NCI-H748 (cell line): ENCODE measurements at regions not wholly inside any gene's neighbourhood (a gene's known extent, or its start where the extent isn't known, plus 50 kb on each side); places are given as distances from the start of the nearest gene placed in this dataset.

Source experiments
- DNase-seq: peaks from one replicate; lab custom pipeline; 2025; ENCODE audit not compliant: unreplicated experiment; lab: John Stamatoyannopoulos, UW

DNA sequence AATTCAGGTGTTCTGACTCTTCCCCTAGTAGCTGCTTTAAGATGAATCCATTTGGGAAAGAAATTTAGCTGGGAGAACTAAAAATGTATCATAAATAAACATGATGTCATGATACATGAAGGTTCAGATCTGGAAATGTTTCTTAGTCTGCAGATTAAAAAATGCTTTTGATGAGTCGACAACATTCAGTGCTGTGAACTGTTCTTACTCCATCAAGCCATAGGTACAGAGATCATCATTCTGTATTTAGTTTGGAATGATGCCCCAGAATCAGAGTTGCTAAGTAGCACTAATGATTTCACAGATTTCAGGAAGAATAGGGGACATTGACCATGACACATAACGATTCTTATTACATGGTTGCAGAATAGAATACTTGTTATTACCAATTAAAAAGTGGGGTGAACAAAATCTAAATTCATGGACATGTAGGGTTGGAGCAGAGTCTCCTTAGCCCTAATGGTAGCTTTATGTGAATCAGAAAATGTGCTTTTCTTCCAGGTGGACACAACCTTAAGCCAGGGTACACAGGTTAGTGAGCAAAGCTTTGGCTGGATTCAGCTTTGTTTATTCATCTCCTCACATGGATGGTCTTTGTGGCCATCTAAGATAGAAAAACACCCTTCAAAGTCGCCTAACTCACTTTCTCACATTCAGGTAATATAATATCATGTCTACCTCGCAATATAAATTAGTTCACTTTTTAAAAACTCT, 205.4 kb upstream of the SEL1L start:
- no peak for DNase-seq

GRCh38 chr14:81743605-81744004, 210.0 kb upstream of the SEL1L start:
- peak; percentile 23 for DNase-seq

- DNase-seq: no peak
Observed at GRCh38 chr14:81751198-81751597, 217.5 kb upstream of the SEL1L start.

- DNase-seq: no peak
Observed at GRCh38 chr14:81759541-81759940, 225.9 kb upstream of the SEL1L start.

DNA sequence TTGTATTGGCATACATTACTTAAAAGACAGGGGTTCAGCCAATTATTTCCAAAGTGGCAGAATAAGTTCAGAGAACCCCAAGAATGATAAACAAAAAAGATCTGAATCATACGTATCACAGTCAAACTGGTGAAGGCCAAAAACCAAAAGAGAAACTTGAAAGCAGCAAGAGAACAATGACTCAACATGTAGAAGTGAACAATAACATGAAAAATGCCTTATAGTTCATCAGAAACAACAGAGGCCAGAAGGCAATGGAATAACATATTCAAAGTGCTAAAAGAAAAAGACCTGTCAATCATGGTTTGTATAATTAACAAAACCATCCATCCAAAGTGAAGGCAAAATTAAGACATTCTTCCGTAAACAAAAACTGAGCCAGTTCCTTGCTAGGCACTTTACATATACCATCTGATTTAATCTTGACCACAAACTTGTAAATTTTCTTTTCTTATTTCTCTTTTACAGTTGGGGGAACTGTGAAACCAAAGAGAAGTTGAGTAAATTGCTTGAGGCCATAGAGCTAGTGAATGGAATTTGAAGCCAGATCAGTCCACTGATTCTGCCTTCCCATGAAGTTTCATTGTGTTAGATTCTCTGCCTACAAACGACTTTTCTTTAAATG, 232.1 kb upstream of the SEL1L start:
- no peak for DNase-seq

DNA sequence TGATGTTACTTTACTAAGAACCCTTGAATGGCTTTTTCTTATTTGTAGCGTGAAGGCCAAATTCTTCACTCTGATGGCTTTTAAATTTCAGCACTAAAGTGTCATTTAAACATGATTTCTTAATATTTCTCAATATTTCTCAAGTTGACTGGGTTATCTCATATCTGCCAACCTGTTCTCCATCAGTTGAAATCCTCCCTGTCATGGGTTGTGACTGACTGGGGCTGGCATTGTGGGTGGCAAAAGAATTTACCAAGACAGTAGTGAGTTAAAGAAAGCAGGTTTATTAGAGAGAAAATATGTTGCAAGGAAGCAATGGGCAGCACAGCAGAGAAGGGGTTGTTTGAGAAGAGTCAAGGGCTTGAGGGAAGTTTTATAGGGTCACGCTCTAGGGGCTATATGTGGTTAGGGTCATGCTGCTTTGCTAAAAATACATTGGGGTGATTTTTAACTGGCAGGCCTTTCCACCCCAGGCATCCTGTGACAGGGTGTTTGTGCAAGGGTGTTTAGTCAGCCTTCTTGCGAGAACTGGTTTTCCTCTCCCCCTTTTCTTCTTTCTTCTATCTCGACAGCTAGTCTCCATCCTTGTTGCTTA, 232.8 kb upstream of the SEL1L start:
- no peak for DNase-seq

GRCh38 chr14:81767266-81767995, 233.8 kb upstream of the SEL1L start:
- no peak for DNase-seq

DNA sequence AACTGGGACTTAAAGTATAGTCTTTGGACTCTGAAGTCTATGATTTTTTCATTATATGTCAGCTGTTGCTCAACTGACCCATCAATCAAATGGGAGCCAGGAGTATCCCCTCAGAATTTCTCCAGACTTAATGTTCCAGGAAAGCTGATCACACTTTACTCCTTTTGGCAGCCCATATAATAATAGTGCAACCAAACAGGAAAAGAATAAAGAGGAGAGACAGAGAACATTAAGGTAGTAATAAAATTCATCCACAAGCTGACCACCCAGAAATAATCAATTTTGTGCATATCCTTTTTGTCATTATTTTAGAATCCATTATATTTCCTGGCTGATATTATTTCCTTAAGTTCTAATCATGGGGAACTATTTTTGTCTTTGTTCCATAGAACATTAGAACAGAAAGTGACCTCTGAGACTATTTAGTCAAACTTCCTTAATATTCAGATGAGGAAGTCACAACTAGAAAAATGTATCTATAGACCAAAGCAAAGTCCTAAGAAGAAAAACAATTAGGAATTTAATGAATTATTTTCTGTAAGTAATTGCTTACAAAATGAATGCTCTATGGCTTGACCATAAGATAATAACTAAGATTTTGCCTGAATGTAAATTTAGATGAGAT, 238.1 kb upstream of the SEL1L start:
- no peak for DNase-seq

- no peak for DNase-seq
Observed at GRCh38 chr14:81772381-81772780, 238.7 kb upstream of the SEL1L start.

DNA sequence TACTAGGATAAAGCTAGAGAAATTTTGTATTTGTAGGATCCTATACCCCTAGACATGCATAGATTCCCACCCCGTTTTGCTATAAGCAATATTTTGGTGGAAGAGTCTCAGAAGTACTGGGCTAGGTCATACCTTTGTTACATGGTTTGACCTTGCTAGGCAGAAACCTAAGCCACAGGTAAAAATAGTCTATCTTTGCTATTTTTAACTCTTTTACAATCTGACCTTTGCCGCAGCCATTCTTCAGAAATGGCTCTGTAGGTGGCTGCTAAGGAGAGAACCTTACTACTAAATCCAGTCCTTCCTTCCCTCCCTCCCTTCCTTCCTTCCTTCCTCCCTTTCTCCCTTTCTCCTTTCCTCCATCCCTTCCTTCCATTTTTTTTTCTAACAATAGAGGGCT, 242.9 kb upstream of the SEL1L start:
- DNase-seq: no peak

GRCh38 chr14:81781798-81782197, 248.1 kb upstream of the SEL1L start:
- peak; percentile 6 for DNase-seq

DNA sequence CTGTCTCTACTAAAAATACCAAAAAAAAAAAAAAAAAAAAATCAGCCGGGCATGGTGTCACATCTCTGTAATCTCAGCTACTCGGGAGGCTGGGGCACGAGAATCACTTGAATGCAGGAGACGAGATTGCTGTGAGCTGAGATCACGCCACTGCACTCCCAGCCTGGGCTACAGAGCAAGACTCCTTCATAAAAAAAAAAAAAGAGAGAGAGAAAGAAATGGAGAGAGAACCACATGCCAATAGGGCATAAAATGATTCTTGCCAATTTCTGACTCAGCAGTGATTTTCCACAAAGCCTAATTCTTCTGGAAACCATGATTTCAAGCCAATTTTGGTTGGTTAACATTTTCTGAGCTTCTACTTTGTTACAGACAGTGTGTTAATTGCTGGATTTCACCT, 250.4 kb upstream of the SEL1L start:
- DNase-seq: no peak

DNA sequence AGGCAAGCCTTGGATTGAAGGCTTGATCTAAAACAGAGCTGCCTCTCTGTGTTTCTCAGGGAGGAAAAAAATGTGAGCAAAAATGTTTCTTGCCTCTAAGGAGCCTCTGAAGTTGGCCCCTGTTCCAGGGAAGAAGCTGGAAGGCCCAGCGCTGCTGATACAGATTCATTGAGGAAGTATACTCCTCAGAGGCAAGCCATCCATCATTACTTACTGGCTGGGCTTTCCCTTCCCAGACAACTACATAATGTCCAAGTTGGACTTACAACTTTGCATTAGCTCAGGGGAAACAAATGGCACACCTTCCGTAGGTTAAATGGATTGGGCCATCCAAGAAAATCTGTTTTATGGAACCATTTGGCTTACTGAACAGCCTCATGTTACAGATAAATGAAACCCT, 263.7 kb upstream of the SEL1L start:
- DNase-seq: no peak

DNA sequence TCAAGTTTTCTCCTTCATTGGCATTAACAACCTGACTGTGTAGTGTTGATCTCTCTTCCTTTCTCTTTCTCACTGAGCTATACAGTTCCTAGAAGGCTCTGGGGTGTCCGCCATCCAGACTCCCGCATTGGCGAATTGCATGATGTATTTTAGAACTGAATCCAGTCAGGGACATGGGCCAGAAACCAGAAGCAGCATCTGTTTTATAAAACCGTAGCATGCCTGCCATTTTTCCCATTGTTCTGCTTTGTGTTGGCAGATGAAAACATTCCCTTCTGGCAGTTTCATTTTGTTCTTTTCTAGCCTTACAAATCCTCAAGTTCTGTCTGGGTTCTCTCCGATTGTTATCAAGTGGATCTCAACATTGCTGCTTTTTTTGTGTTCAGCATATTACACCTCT, 268.3 kb upstream of the SEL1L start:
- DNase-seq: no peak

DNA sequence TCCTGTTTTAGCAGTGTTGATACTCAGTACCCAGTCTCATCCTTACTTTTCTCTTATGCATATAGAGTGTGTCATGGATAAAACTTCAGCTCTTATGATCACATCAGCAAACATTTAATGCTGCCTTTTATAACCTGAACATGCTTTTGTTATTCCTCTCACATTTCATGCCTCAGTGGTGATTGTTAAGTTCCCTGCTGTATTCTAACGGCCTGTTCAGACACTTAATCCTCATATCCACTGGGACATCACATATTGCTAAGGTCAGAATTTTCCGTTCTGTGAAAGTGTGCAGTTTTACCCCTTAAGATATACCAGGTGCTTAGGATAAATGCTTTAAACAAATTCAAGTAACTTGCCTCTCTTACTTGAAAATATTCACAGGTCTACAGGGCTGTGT, 268.7 kb upstream of the SEL1L start:
- DNase-seq: no peak

DNA sequence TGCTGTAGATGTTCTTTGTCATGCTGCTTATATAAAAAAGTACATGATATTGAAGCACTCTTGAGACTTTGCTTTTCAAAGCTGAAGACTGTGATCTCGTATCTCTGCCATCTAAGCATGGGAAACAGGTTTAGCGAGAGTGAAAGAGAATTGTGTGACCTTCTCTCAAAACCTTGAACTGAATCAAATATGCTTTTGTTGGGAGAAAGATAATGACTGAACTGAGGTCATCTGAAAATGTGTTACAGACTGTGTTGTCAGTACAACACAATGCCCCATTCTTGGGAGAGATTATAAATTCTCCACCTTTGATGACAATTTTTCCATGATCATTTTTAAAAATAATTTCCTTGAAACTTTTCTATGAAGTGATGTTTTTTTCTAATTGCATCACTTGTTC, 272.1 kb upstream of the SEL1L start:
- DNase-seq: peak; percentile 44

- no peak for DNase-seq
Observed at GRCh38 chr14:81811705-81812269, 278.1 kb upstream of the SEL1L start.

DNA sequence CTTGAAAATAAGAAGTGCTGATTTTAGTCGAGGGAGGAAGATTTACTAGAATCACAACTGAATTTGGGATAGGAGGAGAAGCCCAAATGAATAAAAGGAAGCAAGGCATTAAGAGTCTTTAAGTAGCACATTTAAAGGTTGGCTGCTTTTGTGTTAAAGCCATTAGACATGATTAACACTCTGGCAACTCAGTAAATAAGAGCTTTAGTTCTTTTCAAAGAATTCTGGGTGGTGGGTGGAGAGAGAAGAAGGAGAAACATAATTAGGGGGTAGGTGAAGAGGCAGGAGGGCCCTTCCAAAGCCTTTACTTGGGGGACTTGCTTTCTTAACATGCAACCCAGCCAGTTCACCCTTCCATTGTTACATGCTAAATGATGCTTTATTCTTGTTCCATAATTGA, 284.6 kb upstream of the SEL1L start:
- DNase-seq: peak; percentile 15

DNA sequence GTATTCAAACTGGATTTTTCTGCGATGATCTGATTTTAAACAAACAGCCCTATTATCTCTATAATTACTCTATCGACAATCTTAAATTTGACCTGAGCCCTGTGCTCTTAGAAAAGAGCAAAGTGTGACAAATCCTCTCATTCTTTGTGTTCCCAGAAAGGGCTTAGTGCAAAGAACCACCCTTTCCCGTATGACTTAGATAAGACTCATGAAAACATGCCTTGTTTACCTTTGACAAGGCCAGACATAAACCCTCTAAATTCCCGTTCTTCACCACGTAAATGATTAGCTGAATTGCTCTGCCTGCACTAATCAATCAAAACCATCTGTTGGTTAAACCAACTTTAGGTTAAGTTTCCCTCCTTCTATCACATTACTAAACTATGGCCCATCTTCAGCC, 285.7 kb upstream of the SEL1L start:
- peak; percentile 21 for DNase-seq

DNA sequence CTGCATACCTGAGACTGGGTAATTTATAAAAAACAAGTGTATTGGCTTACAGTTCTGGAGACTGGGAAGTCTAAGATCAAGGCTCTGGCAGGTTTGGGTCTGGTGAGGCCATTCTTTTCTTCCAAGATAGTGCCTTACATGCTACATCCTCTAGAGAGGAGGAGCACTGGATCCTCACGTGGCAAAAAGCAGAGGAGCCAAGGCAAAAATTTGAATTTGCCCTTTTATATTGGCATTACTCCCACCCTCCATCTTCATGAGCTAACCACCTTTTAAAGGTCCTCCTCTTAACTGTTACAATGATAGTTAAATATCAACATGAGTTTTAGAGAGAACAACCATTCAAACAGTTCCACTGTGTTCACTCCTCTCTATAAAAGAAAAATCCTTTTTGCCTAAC, 286.3 kb upstream of the SEL1L start:
- DNase-seq: no peak

DNA sequence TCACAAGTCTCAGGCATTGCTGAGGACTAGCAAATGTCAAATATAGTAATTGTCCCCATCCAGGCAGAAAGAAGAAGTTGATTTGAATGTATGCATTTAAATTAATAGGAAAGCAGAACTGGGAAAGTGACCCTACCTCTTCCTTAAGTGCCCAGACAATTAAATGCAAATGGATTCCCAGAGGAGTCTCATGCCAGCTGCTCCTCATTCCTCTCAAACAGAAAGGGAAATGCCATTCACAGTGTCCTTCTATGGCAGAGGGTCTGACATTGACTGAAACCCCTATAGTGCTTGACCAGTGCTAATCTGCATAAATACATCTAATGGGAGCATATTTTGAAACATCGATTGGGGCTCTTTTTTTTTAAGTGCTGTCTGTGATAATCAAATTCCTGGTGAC, 292.4 kb upstream of the SEL1L start:
- DNase-seq: peak; percentile 31
